HG02981 (cell line): ENCODE measurements at regions not wholly inside any gene's neighbourhood (a gene's known extent, or its start where the extent isn't known, plus 50 kb on each side); places are given as distances from the start of the nearest gene placed in this dataset.

Experiments
- ATAC-seq: cut with Tn5 transposase; IDR thresholded peaks from one replicate; pipeline ENCODE4 v1.9.1; 2021; ENCODE audit warnings: mild to moderate bottlenecking, moderate library complexity; ENCODE audit not compliant: unreplicated experiment

DNA sequence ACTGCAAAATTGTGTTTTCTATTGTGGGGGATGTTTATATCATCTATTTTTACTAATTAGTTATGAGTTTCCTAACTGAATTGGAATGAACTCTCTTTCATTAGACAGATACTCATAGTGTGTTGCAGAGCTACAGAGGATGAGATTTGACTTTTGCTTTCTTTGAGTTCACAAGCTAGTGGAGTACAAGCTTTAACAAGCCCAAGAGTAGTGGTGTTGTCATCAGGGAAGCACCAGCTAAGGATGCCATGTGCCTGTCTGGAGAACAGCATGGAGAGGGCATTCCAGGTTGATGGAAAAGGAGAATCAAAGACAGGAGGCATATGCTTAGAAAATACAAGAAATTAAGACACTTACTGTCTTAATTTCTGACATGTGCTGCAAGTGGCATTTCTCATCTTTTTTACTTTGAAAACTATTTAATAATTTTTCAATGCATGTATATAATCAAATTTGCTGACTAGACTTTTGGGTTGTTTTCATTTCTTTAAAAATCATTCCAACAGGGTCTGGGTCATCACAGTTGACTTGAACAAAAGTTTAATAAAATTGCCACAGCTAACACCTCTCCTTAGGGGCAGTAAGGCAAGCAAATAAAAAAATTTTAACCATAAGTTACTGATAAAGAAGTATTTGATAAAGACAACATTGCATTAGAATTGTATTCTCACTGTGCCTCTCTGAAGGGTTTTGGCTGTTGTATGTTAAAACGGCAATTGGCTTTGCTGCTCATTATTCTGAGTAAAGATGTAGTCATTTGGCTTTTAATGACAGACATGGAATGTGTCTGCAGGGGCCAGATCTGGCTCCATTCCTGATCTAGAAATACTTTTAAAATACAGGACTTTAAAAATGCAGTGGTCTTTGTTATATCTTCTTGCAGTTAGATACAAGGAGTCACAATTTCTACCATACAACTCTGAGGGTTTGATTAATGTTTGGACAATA is 323.7 kb upstream of the CDH11 start:
- no peak for ATAC-seq

DNA sequence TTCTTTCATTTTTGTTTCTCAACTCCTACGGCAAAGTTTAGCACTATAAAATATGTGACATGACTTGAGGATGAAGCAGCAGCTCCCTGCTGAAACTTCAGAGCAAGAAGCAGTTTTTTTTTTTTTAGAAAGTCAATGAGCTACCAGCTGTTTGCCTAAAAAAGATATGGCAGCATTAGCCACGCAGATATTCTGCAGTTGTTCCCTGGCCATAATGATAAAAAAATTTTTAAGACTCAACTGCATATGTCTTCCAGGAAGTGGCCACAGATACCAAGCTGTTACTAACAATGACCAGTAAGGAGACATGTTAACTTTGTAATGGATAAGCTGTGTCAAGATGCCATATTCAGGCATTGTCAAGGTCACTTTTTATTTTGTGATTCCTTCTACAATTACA is 319.6 kb upstream of the CDH11 start:
- ATAC-seq: no peak

DNA sequence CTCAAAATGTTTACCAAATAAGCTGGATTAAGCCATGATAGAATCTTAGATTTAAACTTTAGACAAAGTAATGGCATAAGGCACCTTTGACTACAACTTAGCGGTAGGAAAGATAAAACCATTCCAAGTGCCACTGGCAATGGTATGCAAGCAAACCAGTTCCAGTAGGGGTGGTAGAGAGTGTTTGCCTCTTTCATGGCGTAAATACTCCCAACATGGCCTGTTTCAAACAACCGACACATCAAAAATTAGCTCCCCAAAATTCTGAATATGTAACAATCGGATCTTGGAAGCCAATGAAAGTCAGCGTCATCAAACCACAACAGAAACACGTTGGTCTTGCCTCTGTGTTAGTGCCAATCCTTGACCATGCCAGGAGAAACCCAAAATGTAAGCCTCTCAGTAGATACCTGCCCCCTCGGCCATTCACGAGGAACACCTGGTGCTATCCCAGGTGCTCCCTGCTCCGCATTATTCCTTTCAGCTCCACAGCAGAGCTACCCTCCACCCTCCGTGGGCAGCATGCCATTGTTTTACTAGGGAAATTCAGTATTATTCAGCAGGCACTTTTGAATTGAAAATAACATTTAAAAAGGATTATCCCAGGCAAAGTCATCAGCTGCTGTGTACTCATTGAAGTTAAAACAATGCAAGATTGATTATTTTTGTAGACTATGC is 307.8 kb upstream of the CDH11 start:
- ATAC-seq: no peak

DNA sequence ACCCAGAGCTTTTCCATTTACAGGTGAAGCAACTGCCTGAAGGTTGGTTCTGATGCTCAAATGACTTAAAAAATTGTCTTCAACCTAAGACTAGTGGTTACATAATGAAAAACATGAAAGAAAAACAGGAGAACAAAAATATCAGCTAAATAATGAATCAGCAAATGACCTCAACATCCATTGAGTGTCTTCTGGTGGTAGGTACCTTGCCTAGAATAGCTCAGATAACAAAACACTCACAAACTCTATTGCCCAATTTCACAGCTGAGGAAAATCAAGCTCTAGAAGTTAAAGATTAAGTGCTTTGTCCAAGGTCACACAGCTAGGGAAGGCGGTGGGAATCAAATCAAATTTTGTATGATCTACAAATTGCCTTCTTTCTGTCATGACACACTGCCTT is 304.6 kb upstream of the CDH11 start:
- no peak for ATAC-seq

DNA sequence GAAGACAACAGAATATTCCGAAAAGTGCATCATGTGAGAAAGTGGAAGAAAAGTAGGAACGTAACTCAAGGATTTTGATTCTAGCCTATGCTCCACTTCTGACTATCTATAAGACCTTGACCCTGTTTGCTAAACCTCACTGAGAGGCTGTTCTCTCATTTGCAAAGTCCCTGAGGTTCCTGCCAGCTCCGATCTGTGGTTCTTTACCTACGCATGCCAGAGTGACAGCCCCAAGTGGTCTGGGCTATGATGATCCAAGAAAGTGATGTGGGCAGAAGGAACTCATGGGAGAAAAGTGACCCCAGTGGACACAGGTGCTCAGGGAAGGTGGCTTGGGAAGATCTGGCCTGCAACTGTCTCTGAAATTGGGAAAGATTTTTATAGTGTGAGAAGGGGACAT is 301.1 kb upstream of the CDH11 start:
- ATAC-seq: no peak

DNA sequence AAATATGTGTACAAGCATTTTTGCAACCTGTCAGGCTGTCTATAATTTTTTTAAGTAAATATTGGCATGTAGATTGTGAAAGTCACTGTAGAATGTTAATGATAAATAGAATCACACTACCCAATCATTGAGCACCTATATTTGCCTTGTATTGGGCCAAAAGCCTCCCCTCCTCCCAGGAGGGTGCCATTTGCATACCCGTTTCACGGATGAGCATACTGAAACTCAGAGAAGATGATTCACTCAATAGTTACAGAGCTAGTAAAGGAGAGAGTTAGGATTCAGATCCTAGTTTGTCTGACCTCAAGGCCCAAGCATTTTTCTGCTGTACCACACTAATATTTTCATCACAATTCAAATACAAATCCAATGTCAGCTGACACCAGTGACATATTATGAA is 299.7 kb upstream of the CDH11 start:
- ATAC-seq: no peak

DNA sequence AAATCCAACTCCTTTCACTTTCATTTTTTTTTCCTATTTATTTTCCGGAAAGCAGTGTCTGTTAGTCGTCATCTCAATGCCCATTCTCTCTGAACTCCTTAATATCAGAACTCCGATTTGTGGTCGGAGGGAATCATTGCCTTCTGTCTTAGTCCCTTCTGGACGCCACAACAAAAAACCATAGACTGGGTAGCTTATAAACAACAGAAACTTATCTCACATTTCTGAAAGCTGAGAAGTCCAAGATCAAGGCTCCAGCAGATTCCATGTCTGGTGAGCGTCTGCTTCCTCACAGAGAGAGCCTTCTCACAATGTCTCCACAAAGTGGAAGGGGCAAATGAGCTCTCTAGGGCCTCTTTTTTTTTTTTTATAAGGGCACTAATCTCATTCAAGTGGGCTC is 296.6 kb upstream of the CDH11 start:
- no peak for ATAC-seq

DNA sequence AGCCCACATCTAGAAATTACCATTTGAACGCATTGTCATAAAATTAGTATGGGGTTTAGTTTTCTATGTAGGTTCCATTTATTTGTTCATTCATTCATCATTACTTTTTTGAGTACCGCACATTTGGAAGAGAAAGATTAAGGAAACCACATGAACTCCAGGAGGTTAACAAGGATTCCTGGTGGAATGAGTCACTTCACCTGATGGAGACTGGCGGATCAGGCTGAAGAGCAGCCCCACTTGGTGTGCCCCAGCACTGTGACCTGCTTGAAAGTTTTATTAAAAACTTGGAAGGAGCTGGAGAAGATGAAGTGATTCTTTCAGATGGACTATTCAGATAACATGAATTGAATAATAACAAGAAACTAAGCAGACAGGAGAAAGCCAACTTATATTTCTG is 293.6 kb upstream of the CDH11 start:
- ATAC-seq: no peak

DNA sequence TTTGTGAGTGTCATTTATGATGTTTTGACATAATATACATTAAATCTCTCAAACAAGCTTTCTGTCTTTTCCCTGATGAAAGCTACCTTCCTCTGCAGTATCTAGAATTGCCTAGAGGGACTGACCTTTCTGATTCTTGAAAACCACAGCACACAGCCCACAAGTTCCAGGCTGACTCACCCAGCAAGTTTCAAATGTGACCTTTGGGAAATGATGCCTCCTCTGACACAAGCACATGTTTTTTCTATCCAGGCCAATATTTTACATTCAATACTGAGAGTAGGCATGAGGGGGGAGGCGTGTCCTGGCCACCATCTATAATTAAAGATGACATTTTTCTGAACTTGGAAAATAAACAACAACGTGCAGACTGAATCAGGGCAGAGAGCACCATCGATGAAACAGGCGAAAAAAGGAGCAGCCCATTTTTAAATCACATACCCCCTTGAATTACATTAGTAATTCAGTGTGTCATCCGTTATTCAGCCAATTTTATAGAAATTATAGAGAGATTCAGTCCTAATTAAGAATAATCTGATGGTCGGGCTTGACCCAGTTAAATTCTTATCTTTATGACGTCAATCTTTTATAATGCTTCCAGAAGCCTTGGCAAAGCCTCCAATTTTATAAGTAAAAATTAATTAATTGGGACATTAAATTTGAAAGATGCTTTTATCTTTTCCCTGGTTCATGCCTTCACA is 292.6 kb upstream of the CDH11 start:
- no peak for ATAC-seq

DNA sequence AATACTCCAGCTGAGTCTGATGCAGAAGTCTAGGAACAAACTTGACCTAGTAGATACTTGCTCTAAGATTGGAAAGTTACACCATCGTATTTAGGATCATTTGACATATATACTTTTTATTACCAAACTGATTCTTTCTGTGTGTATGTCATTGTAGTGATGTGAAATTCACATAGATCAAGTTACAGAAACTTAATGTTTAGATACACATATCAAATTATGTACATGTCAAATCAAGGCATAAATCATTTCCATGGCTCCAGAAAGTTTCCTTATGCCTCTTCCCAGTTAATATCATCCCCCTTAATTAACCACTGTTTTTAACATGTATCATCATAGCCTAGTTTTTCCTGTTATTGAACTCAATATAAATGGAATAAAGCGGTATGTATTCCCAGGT is 292.0 kb upstream of the CDH11 start:
- ATAC-seq: no peak

DNA sequence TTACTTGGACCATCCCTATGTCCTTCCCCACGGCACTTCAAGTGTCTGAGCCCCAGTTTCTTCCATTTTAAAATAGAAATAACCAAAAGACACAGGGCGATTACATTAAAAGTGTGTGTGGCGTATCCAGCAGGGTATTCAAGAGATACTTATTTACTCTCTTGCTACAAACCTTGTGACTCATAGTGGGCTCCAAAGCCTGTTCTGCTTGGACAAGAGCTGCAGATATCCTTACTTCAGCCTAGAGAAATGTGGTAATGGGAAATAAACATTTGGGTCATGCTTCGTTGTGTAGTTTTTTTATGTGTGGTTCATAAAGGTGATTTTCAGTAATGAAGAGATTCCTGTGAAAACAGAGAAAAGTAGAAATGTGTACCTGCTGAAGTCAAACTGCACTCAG is 288.9 kb upstream of the CDH11 start:
- no peak for ATAC-seq

DNA sequence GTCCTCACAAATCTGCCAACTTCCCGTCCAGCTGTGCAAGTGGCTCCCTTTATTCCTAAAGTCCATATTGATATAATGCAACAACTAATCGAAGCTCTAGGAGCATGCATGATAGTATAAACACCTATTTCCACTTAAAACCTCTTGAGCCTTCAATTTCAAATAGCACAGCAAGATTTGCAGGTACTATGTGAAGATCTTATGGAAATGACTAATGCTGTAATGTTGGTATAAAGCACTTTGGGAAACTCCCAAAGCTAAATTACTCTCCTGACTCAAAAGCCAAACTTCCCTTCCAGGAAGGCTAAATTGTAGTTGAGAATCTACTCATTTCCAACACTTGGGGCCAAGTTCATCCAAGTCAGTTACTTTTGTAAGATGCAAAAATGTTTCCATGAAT is 287.6 kb upstream of the CDH11 start:
- ATAC-seq: no peak

DNA sequence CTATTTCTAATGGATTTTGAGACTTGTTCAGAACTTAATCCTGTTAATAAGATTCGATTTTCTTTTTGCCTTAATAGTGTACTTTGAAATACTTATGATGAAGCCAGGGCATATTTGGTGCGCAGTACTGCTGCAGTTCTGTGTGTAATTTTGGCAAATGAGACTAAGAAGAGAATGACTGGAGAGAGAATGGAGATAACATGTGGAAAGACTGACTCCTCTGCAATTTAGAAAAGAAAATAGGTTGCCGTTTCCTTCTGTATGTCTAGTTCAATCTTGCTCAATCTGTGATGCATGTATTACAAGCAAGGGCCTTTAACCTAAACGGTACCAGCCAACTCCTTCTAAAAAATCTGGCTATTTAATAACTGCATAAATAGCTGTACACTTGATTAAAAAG is 285.1 kb upstream of the CDH11 start:
- ATAC-seq: no peak

DNA sequence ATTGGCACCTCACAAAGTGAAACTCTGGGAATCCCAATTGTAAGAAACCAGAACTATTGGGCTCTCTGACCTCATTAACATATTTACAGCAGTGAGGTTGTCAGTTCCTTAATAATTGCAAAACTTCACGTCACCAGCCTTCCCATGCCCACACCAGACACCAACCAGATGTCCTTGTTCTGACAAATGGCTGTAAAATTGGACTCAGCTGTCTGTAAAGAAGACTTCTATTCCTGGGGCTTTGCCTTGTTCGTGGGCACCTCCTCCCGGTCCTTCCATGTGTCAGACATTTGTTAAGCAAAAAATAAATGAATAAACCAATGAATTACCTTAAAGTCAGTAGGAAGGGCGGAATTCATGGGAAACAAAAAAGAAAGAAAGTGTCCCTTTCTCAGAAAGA is 284.3 kb upstream of the CDH11 start:
- ATAC-seq: no peak

DNA sequence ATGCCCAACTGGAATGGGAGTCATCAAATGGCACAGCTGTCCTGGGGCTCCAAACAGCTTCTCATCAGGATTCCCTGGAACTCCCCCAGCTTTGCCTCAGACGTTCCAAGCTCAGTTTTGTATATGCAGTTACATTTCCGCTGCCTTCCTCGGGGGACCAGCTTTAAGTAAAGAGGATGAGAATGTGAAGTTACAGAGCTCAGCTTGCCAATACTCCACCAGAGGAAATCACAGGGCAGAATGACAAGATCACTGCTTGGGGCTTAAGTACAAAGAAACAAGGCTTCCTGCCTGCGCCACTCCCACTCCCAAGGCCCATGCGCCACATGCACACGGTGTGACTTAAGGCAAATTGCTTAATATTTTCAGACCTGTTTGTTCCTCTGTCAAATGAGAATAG is 272.4 kb upstream of the CDH11 start:
- ATAC-seq: no peak

DNA sequence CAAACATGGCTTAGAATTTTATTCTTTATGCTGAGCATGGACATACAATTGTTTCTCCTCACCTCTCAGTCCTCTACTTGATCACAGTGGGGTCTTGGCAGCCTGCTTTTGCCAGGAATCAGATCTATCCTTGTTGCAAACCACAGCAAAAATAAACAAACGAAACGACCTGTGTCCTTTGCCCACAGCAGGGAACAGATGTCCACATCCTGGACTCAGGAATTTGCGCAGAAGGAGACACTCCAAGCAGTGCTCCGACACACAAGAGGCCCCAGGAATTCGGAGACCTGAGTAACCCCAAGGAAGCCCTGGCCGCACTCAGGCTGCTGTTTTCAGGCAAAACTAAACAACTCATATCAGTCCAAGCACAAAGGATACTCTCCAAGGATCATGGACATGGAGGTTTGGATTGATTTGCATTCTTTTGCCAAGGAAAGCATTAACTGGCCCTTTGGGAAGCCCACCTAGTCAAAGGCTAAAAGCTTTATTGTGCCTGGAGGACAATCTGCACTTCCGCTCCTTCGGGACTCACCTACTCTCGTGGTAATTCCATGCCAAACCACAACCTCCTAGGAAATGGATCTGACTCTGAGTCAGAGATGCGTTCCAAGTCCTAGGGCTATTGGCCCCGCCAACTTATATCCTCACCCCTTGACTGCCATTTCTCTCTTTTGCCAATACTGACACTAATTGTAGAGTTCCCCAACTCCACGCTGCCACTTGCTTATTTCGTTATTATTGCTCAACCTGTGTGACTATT is 271.1 kb upstream of the CDH11 start:
- no peak for ATAC-seq

DNA sequence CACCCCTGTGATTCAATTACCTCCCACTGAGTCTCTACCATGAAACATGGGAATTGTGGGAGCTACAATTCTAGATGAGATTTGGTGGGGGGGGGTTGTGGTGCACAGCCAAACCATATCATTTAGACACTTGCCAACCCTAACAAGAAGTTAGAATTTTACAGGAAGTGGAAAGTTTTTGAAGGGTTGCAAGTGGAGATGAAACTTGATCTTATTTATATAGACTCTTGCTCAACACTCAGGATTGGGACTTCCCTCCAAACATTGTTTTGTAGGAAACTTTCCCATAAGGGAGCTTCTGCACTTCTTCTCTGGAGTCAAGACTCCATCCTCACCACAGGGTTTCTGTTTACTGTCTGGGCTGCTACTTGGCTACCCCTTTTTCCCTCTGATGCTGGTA is 266.7 kb upstream of the CDH11 start:
- ATAC-seq: no peak

DNA sequence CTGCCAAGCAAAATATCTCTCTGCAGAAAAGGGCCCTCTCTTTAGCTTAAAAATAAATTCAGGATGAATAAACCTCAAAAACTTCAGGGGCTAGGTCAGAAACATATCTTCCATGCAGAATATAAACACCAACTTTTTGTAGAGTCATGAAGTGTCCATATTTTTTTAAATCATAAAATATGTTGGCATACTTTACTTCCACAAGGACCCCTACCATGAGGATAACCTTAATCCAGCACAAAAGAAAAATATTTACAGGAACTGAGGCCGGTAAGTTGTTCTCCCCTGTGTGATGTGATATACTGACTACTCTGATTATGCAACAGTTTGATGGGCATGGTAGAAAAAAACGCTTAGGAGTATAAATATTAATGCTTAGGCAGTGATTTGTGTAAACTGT is 264.8 kb upstream of the CDH11 start:
- no peak for ATAC-seq

DNA sequence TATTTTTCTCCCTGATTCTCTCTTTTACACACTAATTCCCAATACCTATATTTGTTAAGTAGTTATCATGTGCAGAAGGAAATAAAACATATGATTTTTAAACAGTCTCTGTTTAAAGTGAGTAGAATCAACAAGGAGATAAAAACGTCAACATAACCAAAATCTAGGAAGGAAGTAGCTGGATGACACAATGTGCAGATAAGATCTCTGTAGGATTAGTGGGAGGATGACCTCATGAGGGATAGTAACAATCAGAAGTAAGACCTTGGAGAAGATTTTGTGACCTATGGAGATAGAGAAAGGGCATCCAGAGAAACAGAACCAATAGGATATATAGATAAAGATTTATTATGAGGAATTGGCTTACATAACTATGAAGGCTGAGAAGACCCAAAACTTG is 262.6 kb upstream of the CDH11 start:
- no peak for ATAC-seq

DNA sequence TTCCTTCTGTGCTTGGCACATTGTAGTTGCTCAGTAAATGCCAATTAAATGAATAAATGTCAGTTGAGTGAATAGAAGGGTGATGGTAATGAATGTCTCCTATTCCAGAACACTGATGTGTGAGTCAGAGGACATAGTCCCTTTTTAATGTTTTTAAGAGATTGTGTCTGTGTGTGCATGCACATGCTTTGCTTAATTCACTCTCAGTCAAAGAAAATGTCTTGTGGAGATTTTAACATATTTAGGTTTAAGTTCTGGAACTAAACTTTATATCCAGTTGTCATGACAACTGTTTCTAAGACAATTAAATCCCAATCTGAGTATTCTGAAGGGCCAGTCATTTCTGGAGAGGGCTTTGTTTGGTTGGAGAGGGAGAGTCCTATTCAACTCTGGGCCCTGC is 255.3 kb upstream of the CDH11 start:
- no peak for ATAC-seq

DNA sequence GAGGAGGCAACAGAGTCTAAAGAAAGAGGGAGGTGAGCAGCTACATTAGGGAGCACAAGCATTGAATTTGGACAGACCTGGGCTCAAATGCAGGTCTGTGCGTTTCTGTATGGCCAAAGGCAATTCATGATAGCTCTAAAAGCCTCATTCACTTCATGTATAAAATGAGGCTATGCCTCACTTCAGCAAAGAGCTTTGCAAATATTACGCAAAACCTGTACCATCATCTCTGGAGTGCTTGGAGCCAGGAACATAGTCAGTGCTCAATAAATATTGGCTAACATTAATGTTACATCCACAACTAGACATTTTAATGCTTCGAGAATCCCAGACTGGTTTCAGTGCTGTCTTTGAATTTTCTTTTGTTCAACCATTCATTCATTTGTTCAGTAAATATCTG is 254.7 kb upstream of the CDH11 start:
- ATAC-seq: no peak
